Loucy (cell line): ENCODE measurements at regions not wholly inside any gene's neighbourhood (a gene's known extent, or its start where the extent isn't known, plus 50 kb on each side); places are given as distances from the start of the nearest gene placed in this dataset.

Source experiments
- EZH2phosphoT487 ChIP-seq: fragments of 200-600 bp; IDR thresholded peaks from 2 replicates; pipeline ENCODE4 v1.6.1; 2018; ENCODE audit warnings: antibody characterized with exemption, mild to moderate bottlenecking, moderate library complexity, borderline replicate concordance
- TF ChIP-seq, protein P1 (sequence below): fragments of 200-600 bp; sonication (generic); conservative IDR thresholded peaks from 2 replicates; pipeline ENCODE4 v1.5.1; 2014; ENCODE audit warnings: mild to moderate bottlenecking, antibody characterized with exemption, low read length

DNA sequence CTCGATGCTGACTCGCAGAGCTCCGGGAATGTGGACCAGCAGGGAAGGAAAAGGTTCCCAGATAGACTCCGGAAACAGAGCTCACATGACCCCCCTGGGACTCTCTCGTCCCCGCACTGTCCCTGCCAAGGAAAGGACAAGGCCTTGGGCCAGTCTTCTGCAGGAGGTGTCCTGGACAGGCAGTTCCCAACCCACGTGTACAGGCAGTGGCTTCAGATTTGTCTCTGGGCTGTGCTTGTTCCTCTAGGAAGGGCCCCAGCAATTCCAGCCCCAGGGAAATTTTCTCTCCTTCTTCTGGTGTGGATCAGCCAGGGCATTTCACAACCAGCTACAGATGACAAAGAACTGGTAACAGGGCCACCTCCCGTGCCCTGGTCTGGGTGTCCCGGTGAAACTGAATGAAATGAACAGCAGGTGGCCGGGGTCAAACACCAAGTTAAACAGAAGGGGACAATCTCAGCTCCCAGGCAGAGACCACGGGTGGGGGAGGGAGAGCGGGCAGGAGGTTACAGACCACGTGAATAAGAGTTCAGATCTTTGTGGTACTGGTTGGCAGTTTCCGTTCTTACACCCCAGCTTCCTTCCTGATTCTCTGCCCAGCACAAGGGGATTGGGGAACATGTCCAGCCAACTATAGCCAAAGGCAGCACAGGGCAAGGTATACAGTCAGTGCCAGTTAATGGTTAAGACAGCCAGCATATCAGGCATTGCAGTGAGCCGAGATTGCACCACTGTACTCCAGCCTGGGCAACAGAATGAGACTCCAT, 52.2 kb upstream of the CAB39 start:
- TF ChIP-seq, protein P1, sequence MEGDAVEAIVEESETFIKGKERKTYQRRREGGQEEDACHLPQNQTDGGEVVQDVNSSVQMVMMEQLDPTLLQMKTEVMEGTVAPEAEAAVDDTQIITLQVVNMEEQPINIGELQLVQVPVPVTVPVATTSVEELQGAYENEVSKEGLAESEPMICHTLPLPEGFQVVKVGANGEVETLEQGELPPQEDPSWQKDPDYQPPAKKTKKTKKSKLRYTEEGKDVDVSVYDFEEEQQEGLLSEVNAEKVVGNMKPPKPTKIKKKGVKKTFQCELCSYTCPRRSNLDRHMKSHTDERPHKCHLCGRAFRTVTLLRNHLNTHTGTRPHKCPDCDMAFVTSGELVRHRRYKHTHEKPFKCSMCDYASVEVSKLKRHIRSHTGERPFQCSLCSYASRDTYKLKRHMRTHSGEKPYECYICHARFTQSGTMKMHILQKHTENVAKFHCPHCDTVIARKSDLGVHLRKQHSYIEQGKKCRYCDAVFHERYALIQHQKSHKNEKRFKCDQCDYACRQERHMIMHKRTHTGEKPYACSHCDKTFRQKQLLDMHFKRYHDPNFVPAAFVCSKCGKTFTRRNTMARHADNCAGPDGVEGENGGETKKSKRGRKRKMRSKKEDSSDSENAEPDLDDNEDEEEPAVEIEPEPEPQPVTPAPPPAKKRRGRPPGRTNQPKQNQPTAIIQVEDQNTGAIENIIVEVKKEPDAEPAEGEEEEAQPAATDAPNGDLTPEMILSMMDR: peak; percentile 40
- no peak for TF ChIP-seq EZH2phosphoT487
